ENCODE measurements at regions not wholly inside any gene's neighbourhood (a gene's known extent, or its start where the extent isn't known, plus 50 kb on each side); places are given as distances from the start of the nearest gene placed in this dataset.

DNA sequence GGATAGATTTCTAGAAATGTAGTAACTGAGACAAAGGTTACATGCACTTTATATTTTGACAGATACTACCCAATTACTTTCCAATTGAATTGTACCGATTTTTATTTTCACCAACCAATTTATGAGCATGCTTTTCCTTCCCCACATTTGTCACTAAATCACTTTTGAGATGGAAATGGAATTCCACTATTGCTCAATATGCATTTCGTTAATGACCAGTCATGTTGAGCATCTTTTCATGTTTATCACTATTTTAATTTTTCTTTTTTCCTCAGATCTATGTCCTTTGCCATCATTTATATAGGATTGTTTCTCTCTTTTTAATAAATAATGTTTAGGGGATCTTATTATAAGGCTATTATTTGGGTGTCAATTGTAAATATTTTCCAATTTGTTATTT lies 102.8 kb upstream of the SMIM36 start:
- Histone ChIP-seq H3K9me3 (ENCODE audit: control insufficient read depth, low read depth, low read length) (no peaks in the 10 kb centered on the region), H3K27me3 (ENCODE audit: control insufficient read depth, insufficient read depth, low read length) (no peaks in the 10 kb centered on the region), H3K27ac (ENCODE audit: low read length) (no peak overlapping the region), H3K4me3 (ENCODE audit: low read length) (no peak overlapping the region), H3K36me3 (ENCODE audit: control insufficient read depth, insufficient read depth, low read length) (no peaks in the 10 kb centered on the region), H3K4me1 (ENCODE audit: control insufficient read depth, insufficient read depth, low read length) (no peaks in the 10 kb centered on the region)
- no peak for DNase-seq
- WGBS (ENCODE audit: insufficient coverage, low lambda C conversion rate), result 92% methylated on average over 2 of the region's 2 CpGs

DNA sequence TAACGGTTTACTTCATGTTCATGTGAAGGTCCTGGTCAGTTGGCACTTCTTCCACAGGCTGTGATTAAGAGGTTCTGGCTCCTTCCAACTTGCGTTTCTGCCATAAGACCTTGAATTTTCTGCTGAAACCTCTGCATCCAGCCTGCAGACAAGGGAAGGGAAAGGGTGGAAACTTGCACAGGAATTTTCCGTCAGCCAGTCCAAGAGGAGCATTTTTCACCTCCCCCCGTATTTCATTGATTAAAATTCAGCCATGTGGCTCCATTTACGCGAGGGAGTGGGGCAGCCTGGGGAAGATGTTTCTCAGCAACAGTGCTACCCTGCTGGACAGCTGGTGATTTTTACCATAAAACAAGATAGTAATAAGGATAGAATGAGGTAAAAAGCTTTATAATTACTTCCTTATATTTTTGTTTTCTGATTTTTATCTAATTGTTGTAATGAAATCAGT lies 101.5 kb upstream of the SMIM36 start:
- H3K27ac ChIP-seq (ENCODE audit: low read length), result no peak overlapping the region

DNA sequence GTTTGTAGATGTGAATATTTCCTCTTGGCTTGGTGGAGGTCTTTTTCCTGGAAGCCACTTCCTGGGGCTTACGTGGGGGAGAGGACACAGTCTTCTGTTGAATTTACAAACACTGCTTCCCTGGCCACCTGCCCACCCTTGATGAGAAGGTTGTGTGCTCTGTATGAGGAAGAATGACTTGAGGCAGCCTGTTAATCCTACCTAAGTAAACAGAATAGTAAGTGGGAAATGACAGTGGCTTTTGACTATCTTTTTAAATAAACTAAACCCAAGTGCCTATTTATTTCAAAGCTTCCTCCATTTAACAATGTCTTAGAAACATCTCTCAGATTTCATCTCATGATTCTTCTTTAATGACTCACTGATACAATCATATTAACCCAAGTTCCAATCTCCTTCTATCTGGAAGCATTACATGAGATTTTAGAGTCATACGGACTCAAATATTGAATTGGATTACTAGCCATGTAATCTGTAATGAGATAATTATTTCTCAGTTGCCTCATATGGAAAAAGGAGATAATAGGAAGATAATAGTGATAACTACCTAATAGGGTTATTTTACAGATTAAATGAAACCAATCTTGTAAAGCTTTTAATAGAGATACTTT lies 96.6 kb upstream of the SMIM36 start:
- Histone ChIP-seq H3K9me3 (ENCODE audit: control insufficient read depth, low read depth, low read length) (no peaks in the 10 kb centered on the region), H3K36me3 (ENCODE audit: control insufficient read depth, insufficient read depth, low read length) (no peaks in the 10 kb centered on the region), H3K27me3 (ENCODE audit: control insufficient read depth, insufficient read depth, low read length) (no peaks in the 10 kb centered on the region), H3K4me3 (ENCODE audit: low read length) (no peak overlapping the region), H3K4me1 (ENCODE audit: control insufficient read depth, insufficient read depth, low read length) (no peaks in the 10 kb centered on the region), H3K27ac (ENCODE audit: low read length) (no peak overlapping the region)
- WGBS (ENCODE audit: insufficient coverage, low lambda C conversion rate), result 42% methylated on average over 2 of the region's 2 CpGs
- peak; percentile 21 to 39 for DNase-seq

More for the DNA sequence above, 101.5 kb upstream of the SMIM36 start:
- no peaks in the 10 kb centered on the region for H3K27me3 ChIP-seq (ENCODE audit: control insufficient read depth, insufficient read depth, low read length)
- DNase-seq, result no peak
- 80% methylated on average over 1 of the region's 6 CpGs for WGBS (ENCODE audit: insufficient coverage, low lambda C conversion rate)
- no peaks in the 10 kb centered on the region for H3K36me3 ChIP-seq (ENCODE audit: control insufficient read depth, insufficient read depth, low read length)
- no peaks in the 10 kb centered on the region for H3K9me3 ChIP-seq (ENCODE audit: control insufficient read depth, low read depth, low read length)
- no peak overlapping the region for H3K4me3 ChIP-seq (ENCODE audit: low read length)
- H3K4me1 ChIP-seq (ENCODE audit: control insufficient read depth, insufficient read depth, low read length), result no peaks in the 10 kb centered on the region

DNA sequence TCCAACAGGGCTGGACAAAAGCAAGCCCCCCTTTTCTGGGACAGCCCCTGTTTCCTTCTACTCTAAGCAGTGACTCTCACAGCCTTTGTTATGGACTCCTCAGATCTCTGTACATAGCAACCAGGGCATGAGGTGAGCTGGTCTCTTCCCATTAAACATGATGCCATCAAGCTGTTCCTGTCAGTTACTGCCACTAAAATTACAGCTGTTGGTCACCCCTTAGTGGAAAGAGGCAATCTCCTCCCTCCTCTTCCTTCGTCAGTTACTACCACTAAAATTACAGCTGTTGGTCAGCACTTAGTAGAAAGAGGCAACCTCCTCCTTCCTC lies 95.2 kb upstream of the SMIM36 start:
- Histone ChIP-seq H3K4me1 (ENCODE audit: control insufficient read depth, insufficient read depth, low read length) (no peaks in the 10 kb centered on the region), H3K27ac (ENCODE audit: low read length) (no peak overlapping the region), H3K27me3 (ENCODE audit: control insufficient read depth, insufficient read depth, low read length) (no peaks in the 10 kb centered on the region), H3K36me3 (ENCODE audit: control insufficient read depth, insufficient read depth, low read length) (no peaks in the 10 kb centered on the region), H3K4me3 (ENCODE audit: low read length) (no peak overlapping the region), H3K9me3 (ENCODE audit: control insufficient read depth, low read depth, low read length) (no peaks in the 10 kb centered on the region)
- DNase-seq, result peak in 1 of 2 donors; percentile 20
- no CpG with 5 or more reads among the region's 1 CpG for WGBS (ENCODE audit: insufficient coverage, low lambda C conversion rate)

DNA sequence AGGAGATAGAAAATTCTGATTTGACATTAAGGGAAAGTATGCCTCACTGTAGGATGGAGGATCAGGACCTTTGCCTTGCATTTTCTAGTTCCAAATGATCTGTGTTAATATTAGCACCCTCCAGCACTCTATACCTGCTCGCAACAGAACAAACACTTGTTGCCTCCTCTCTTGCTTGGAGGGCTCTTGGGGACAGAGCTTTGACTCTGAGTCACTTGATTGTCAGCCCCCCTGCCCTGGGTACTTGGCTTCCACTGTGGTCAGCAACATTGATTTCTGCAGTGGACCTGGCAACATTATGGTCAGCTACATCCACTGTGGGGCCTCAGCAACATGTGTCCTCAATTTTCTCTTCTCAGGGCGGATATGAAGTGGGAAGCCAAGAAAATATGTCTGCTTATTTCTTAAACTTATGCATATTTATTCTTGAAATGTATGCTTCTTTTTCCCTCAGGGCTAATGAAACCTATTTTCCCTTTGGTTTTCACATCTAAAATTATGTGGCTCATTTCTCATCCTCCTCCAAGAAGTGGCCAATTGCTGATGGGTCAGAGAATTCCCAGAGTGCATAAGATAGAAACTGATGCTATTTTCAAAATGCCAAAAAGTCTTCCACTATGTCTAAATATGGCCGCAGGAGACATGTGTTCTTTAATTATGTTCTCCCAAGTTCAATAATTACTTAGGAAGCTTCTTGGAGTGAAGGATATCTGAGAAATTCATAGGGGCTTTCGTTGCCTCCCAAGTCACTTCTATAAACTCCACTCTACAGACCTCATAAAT lies 94.6 kb upstream of the SMIM36 start:
- Histone ChIP-seq H3K4me1 (ENCODE audit: control insufficient read depth, insufficient read depth, low read length) (no peaks in the 10 kb centered on the region), H3K27ac (ENCODE audit: low read length) (no peak overlapping the region), H3K9me3 (ENCODE audit: control insufficient read depth, low read depth, low read length) (no peaks in the 10 kb centered on the region), H3K27me3 (ENCODE audit: control insufficient read depth, insufficient read depth, low read length) (no peaks in the 10 kb centered on the region), H3K36me3 (ENCODE audit: control insufficient read depth, insufficient read depth, low read length) (no peaks in the 10 kb centered on the region), H3K4me3 (ENCODE audit: low read length) (no peak overlapping the region)
- WGBS (ENCODE audit: insufficient coverage, low lambda C conversion rate), result no CpG with 5 or more reads among the region's 4 CpGs
- no peak for DNase-seq

DNA sequence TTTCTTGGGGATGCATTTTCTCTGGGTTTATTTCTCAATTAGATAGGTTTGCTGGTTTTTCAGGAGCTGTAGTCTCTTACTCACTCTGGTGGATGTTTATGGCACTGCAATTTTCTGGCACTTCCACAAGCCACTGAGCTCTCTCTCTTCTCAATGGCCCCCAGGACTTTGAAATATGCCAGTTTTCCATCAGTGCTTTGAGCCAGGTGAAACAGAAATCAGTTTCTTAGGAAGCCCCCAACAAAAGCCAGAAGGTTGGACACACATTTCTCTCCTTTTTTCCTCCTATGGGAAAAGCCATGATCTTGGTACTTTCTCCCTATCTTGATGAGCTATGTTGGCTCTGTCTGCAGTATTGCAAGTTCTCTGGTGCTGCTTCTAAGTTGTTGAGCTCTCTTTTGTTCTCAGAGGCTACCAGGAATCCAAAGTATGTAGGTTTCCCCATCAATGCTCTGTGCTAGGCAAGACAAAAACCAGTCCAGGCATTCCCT lies 90.7 kb upstream of the SMIM36 start:
- no peaks in the 10 kb centered on the region for H3K27me3 ChIP-seq (ENCODE audit: control insufficient read depth, insufficient read depth, low read length)
- no peaks in the 10 kb centered on the region for H3K36me3 ChIP-seq (ENCODE audit: control insufficient read depth, insufficient read depth, low read length)
- DNase-seq, result no peak
- H3K27ac ChIP-seq (ENCODE audit: low read length), result no peak overlapping the region
- H3K4me3 ChIP-seq (ENCODE audit: low read length), result no peak overlapping the region
- no peaks in the 10 kb centered on the region for H3K4me1 ChIP-seq (ENCODE audit: control insufficient read depth, insufficient read depth, low read length)
- H3K9me3 ChIP-seq (ENCODE audit: control insufficient read depth, low read depth, low read length), result no peaks in the 10 kb centered on the region

DNA sequence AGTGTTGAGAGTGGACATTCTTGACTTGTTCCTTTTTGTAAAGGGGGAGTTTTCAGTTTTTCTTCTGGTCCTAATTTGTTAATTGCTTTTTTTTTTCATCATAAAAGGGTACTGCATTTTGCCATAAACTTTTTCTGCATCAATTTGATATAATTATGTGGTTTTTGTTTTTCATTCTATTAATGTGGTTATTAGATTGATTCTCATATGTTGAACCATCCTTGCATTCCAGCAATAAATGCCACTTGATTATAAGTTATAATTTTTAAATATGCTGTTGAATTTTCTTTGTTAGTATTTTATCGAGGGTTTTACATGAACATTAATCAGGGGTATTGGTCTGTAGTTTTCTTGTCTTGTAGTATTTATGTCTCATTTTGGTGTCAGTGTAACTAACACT lies 87.2 kb upstream of the SMIM36 start:
- no peaks in the 10 kb centered on the region for H3K27me3 ChIP-seq (ENCODE audit: control insufficient read depth, insufficient read depth, low read length)
- DNase-seq, result no peak
- WGBS (ENCODE audit: insufficient coverage, low lambda C conversion rate), result 100% methylated on average over 1 of the region's 1 CpG

DNA sequence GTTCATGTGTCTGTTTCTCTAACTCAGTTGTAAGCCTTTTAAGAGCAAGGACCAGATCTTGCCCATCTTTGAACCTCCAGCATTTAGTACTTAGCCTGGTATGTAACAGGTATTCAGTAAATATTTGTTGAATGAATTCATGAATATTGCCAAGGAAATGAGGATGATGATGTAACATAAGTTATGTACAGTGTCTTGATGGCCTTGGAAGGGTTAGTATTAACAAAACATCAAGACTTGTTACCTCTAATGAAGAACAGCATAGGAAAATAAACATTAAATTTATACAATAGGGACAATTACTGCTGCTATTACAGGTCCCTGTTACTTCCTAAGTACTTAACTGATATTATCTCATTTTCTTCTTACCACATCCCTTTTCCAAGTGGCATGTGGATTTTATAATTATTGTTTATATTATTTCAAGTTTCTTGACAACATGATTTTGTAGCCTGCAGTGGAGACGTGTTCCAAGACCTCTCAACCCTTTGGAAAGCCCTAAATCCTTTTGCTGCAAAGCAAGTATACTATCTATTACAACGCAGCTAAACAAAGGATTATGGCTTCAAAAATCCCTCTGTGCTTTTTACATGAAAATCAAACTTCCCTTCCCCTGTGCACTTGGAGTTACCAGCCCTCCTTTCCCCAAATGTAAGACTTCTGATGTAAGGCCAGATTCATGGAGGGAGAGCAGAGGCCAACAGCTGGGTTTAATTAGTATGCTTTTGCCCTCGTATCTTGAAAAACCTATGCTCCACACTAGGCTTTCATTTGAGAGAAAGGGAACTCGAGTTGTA lies 77.4 kb upstream of the SMIM36 start:
- no peak for DNase-seq
- H3K27me3 ChIP-seq (ENCODE audit: control insufficient read depth, insufficient read depth, low read length), result no peaks in the 10 kb centered on the region
- H3K9me3 ChIP-seq (ENCODE audit: control insufficient read depth, low read depth, low read length), result no peaks in the 10 kb centered on the region
- no peak overlapping the region for H3K27ac ChIP-seq (ENCODE audit: low read length)
- H3K36me3 ChIP-seq (ENCODE audit: control insufficient read depth, insufficient read depth, low read length), result no peaks in the 10 kb centered on the region
- 75% methylated on average over 1 of the region's 4 CpGs for WGBS (ENCODE audit: insufficient coverage, low lambda C conversion rate)
- no peaks in the 10 kb centered on the region for H3K4me1 ChIP-seq (ENCODE audit: control insufficient read depth, insufficient read depth, low read length)
- H3K4me3 ChIP-seq (ENCODE audit: low read length), result no peak overlapping the region

More for the DNA sequence above, 87.2 kb upstream of the SMIM36 start:
- H3K36me3 ChIP-seq (ENCODE audit: control insufficient read depth, insufficient read depth, low read length), result no peaks in the 10 kb centered on the region
- no peak overlapping the region for H3K4me3 ChIP-seq (ENCODE audit: low read length)
- no peaks in the 10 kb centered on the region for H3K9me3 ChIP-seq (ENCODE audit: control insufficient read depth, low read depth, low read length)
- no peak overlapping the region for H3K27ac ChIP-seq (ENCODE audit: low read length)
- H3K4me1 ChIP-seq (ENCODE audit: control insufficient read depth, insufficient read depth, low read length), result no peaks in the 10 kb centered on the region

DNA sequence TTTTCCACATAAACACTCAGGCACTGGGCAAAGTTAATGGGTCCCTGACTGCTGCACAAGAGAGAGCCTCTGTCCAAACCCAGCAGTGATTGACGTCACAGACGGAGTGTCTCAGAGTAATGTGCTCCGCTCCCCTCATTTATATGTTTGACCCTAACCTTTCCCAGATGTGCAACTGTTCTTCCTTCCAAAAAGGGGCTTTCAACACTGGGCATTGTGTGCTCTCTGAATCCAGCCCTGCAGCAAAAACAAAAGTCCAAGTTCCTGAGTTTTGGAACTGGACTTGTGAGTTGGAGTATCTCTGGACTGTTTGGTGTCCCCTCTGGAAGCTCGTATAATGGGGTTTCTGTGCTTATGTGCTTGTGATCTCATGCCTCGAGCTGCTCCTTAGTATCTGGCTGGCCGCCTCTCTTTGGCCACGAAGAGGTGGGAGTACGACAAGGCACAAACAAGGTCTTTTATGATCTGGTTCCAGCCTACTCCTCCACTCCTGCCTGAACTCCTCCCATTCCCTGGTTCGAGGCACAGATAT lies 76.4 kb upstream of the SMIM36 start:
- Histone ChIP-seq H3K4me3 (ENCODE audit: low read length) (no peak overlapping the region), H3K36me3 (ENCODE audit: control insufficient read depth, insufficient read depth, low read length) (no peaks in the 10 kb centered on the region), H3K4me1 (ENCODE audit: control insufficient read depth, insufficient read depth, low read length) (no peaks in the 10 kb centered on the region), H3K27ac (ENCODE audit: low read length) (no peak overlapping the region), H3K27me3 (ENCODE audit: control insufficient read depth, insufficient read depth, low read length) (no peaks in the 10 kb centered on the region), H3K9me3 (ENCODE audit: control insufficient read depth, low read depth, low read length) (no peaks in the 10 kb centered on the region)
- WGBS (ENCODE audit: insufficient coverage, low lambda C conversion rate), result no CpG with 5 or more reads among the region's 9 CpGs
- peak in 1 of 2 donors; percentile 12 for DNase-seq

DNA sequence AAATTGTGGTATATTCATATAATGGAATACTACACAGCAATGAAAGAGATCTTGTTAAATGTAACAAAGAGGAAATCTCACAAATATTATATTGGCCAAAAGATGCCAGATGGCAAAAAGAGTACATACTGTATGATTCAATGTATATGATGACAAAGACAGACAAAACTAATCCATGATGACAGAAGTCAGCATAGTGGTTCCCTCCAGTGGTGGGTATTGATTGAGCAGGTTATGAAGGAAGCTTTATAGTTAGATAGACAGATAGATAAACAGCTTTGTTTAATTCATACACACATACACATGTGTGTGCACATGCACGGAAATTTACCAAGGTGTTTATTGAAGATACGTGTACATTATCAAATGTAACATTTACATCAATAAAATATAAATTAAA lies 74.4 kb upstream of the SMIM36 start:
- no peaks in the 10 kb centered on the region for H3K9me3 ChIP-seq (ENCODE audit: control insufficient read depth, low read depth, low read length)
- H3K36me3 ChIP-seq (ENCODE audit: control insufficient read depth, insufficient read depth, low read length), result no peaks in the 10 kb centered on the region
- no peak overlapping the region for H3K27ac ChIP-seq (ENCODE audit: low read length)
- WGBS (ENCODE audit: insufficient coverage, low lambda C conversion rate), result no CpG with 5 or more reads among the region's 2 CpGs
- no peaks in the 10 kb centered on the region for H3K27me3 ChIP-seq (ENCODE audit: control insufficient read depth, insufficient read depth, low read length)
- no peaks in the 10 kb centered on the region for H3K4me1 ChIP-seq (ENCODE audit: control insufficient read depth, insufficient read depth, low read length)
- H3K4me3 ChIP-seq (ENCODE audit: low read length), result no peak overlapping the region
- DNase-seq, result no peak

Data from large intestine (tissue), 3 donors.